ENCODE measurements at regions not wholly inside any gene's neighbourhood (a gene's known extent, or its start where the extent isn't known, plus 50 kb on each side); places are given as distances from the start of the nearest gene placed in this dataset.

GRCh38 chr1:56074007-56074651 lies 505.2 kb downstream of the PLPP3 start:
- no peak for DNase-seq (ENCODE audit: low read depth)

GRCh38 chr1:56073614-56074006 lies 505.8 kb downstream of the PLPP3 start:
- no peak for DNase-seq (ENCODE audit: low read depth)

- DNase-seq (ENCODE audit: low read depth): no peak
Observed at GRCh38 chr1:56073206-56073605, 506.2 kb downstream of the PLPP3 start.

- DNase-seq (ENCODE audit: low read depth): no peak
Observed at GRCh38 chr1:56072310-56072709, 507.1 kb downstream of the PLPP3 start.

- DNase-seq (ENCODE audit: low read depth): no peak
Observed at GRCh38 chr1:56071351-56071750, 508.0 kb downstream of the PLPP3 start.

- no peak for DNase-seq (ENCODE audit: low read depth)
Observed at GRCh38 chr1:56070601-56071000, 508.8 kb downstream of the PLPP3 start.

- DNase-seq (ENCODE audit: low read depth): no peak
Observed at GRCh38 chr1:56069824-56070223, 509.5 kb downstream of the PLPP3 start.

- peak; percentile 21 for DNase-seq (ENCODE audit: low read depth)
Observed at GRCh38 chr1:56068908-56069307, 510.5 kb downstream of the PLPP3 start.

GRCh38 chr1:56068210-56068609 lies 511.2 kb downstream of the PLPP3 start:
- peak; percentile 27 for DNase-seq (ENCODE audit: low read depth)

GRCh38 chr1:56065729-56066128 lies 513.6 kb downstream of the PLPP3 start:
- peak; percentile 27 for DNase-seq (ENCODE audit: low read depth)

GRCh38 chr1:56064705-56065104 lies 514.7 kb downstream of the PLPP3 start:
- DNase-seq (ENCODE audit: low read depth): peak; percentile 18

- DNase-seq (ENCODE audit: low read depth): no peak
Observed at GRCh38 chr1:56063461-56063860, 515.9 kb downstream of the PLPP3 start.

GRCh38 chr1:56062625-56063024 lies 516.7 kb downstream of the PLPP3 start:
- no peak for DNase-seq (ENCODE audit: low read depth)

- peak; percentile 10 for DNase-seq (ENCODE audit: low read depth)
Observed at GRCh38 chr1:56061824-56062223, 517.5 kb downstream of the PLPP3 start.

- no peak for DNase-seq (ENCODE audit: low read depth)
Observed at GRCh38 chr1:56060906-56061305, 518.5 kb downstream of the PLPP3 start.

- DNase-seq (ENCODE audit: low read depth): no peak
Observed at GRCh38 chr1:56057466-56058405, 521.6 kb downstream of the PLPP3 start.

- peak; percentile 49 for DNase-seq (ENCODE audit: low read depth)
Observed at GRCh38 chr1:56056438-56057287, 522.7 kb downstream of the PLPP3 start.

GRCh38 chr1:56054959-56055358 lies 524.4 kb downstream of the PLPP3 start:
- no peak for DNase-seq (ENCODE audit: low read depth)

GRCh38 chr1:56052041-56052440 lies 527.3 kb downstream of the PLPP3 start:
- no peak for DNase-seq (ENCODE audit: low read depth)

- DNase-seq (ENCODE audit: low read depth): peak; percentile 88
Observed at GRCh38 chr1:56050911-56051310, 528.5 kb downstream of the PLPP3 start.

GRCh38 chr1:56045477-56045876 lies 533.9 kb downstream of the PLPP3 start:
- peak; percentile 31 for DNase-seq (ENCODE audit: low read depth)

- no peak for DNase-seq (ENCODE audit: low read depth)
Observed at GRCh38 chr1:56045062-56045461, 534.3 kb downstream of the PLPP3 start.

All from renal cortical epithelial cell (primary cell).